ENCODE measurements at regions not wholly inside any gene's neighbourhood (a gene's known extent, or its start where the extent isn't known, plus 50 kb on each side); places are given as distances from the start of the nearest gene placed in this dataset.

DNA sequence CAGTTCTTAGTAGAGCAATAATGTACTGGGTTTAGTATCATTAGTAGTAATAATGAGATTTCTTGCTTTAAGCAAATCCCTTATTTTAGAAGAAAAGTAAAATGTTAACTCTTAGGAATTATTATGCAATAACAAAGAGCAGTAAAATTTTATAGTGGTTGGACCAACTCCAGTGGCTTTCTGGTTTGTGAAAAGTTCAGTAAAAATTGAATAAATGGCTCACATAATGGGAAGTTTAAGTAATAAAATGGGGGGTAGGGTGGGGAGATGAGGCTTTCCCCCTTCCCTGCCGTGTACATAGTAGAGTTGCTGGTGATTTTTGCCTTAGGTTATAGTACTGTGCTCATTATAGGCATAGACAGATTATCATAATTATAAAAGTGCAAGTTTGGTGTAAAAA lies 250.5 kb upstream of the ATP2B1 start:
- no peak overlapping the region for H3K4me3 ChIP-seq (ENCODE audit: low read depth, low read length)
- TF ChIP-seq, protein P1, sequence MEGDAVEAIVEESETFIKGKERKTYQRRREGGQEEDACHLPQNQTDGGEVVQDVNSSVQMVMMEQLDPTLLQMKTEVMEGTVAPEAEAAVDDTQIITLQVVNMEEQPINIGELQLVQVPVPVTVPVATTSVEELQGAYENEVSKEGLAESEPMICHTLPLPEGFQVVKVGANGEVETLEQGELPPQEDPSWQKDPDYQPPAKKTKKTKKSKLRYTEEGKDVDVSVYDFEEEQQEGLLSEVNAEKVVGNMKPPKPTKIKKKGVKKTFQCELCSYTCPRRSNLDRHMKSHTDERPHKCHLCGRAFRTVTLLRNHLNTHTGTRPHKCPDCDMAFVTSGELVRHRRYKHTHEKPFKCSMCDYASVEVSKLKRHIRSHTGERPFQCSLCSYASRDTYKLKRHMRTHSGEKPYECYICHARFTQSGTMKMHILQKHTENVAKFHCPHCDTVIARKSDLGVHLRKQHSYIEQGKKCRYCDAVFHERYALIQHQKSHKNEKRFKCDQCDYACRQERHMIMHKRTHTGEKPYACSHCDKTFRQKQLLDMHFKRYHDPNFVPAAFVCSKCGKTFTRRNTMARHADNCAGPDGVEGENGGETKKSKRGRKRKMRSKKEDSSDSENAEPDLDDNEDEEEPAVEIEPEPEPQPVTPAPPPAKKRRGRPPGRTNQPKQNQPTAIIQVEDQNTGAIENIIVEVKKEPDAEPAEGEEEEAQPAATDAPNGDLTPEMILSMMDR (IDR thresholded peaks at IDR 0.05; ENCODE audit: insufficient read depth, low read length): no peak
- DNase-seq (ENCODE audit: low read depth): no peak

DNA sequence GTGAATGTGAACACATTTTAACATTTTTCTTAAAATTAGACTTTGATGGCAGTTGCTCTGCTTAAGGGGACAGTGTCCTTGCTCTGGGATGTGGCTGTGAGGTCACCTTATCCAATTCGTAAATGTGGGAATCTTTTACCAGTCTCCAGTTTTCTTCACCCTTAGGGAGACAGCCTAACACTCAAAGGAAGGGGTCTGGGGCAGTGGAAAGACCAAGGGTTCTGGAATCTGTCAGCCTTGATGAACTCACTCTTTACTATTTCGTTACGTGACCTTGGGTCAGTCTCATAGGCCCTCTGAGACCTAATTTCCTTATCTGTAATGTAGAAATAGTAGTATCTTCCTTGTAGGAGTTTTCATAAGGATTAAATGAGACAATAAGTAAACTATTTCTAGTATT lies 245.6 kb upstream of the ATP2B1 start:
- DNase-seq (ENCODE audit: low read depth): no peak
- no peak overlapping the region for H3K4me3 ChIP-seq (ENCODE audit: low read depth, low read length)
- TF ChIP-seq, protein P1 (IDR thresholded peaks at IDR 0.05; ENCODE audit: insufficient read depth, low read length): no peak

DNA sequence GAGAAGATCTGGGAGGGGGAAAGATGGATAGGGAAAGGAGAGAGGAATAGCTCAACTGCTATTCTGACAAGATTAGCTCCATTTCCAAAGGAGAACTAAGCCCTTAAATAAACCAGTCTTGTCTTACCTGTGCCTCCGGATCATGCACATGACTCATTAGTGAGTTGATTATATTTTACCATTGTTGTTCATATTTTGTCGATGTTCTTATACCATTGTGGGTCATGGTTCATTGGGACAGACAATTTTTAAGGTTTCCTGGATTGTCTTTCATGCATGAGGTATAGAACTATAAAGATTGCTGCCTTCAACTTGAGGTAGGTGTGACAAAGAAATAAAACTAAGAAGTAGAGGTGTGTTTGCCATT lies 243.0 kb upstream of the ATP2B1 start:
- no peak overlapping the region for H3K4me3 ChIP-seq (ENCODE audit: low read depth, low read length)
- TF ChIP-seq, protein P1 (IDR thresholded peaks at IDR 0.05; ENCODE audit: insufficient read depth, low read length): no peak
- DNase-seq (ENCODE audit: low read depth): no peak

DNA sequence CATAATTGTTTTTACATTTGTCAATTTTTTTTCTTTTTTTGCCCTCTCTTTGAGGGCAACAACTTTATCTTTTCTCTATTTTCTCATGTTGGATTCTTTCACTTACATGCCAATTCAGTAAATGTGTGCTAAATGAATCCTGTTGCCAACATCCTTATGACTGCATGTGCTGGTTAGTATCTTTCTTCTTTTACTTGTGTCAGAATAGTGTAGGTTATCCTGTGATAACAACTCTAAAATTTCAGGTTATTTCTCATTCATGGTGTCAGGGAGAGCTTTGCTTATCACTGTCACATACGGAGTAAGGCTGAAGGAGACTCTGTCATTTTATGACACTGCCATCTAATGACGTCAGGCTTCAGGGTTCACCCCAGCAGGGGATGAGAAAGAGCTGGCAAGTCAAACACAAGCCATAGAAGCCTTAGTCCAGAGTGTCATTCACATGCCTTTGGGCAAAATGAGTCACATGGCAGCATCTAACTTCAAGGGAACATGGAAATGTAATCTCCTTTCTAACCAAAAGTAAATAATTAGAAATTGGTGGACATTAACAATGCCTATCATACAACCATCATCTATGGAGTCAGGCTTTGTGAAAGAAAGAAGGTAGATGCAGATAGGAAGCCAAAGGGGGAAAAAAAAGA lies 242.5 kb upstream of the ATP2B1 start:
- TF ChIP-seq, protein P1 (IDR thresholded peaks at IDR 0.05; ENCODE audit: insufficient read depth, low read length): no peak
- H3K4me3 ChIP-seq (ENCODE audit: low read depth, low read length): no peak overlapping the region
- peak; percentile 35 for DNase-seq (ENCODE audit: low read depth)

DNA sequence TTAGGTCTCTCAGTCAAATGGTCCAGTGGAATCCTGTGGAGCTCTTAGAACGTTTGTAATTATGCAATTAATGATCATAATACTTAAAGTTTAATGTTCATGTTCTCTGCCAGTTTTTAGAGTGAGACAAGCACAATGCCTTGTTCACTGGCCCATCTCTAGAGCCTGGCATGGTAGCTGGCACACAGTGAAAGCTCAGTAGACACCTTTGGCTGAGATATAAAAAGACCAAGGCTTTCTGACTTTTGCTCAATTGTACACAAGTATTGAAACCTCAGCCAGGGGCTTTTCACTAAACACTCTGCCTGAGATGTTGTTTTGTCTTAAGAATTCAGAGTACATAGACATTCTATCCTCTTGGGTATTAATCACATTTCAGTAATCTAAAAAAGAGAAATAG lies 241.8 kb upstream of the ATP2B1 start:
- H3K4me3 ChIP-seq (ENCODE audit: low read depth, low read length): no peak overlapping the region
- DNase-seq (ENCODE audit: low read depth): no peak
- TF ChIP-seq, protein P1 (IDR thresholded peaks at IDR 0.05; ENCODE audit: insufficient read depth, low read length): no peak

DNA sequence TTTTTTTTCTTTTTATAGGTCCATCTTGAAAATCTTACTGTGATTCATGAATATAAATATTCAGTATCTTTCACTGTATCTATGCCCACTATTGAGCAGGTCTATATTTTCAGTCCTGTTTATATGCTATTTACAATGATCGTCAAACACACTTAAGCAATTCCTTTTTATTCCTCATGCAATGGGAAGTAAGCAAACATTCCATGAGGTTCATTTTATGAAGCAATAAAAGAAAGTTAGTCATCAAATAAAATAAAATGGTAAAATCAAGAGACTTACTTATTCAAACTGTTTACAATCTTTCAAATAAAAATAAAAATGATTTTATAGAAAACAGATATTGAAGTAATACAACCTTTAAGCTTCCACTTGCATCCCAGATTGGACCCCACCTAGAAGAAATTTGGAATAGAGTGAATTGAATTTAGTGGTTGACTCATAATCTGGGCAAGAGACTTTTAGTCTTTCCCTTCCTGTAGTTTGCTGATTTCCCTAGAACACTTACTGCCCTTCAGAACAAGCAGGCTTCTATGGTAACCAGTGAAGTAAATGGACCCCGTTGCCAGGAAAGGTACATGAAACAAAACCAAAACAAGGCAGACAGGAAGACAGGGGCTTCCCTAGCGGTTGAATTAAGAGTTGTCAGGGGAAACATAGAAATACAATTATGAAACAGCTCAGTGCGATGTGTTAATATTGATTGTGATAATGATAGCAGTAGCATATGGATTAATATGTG lies 241.0 kb upstream of the ATP2B1 start:
- peak; percentile 77 for DNase-seq (ENCODE audit: low read depth)
- H3K4me3 ChIP-seq (ENCODE audit: low read depth, low read length): no peak overlapping the region
- TF ChIP-seq, protein P1 (IDR thresholded peaks at IDR 0.05; ENCODE audit: insufficient read depth, low read length): no peak
